Right atrium auricular region (tissue), 2 donors: ENCODE measurements at regions not wholly inside any gene's neighbourhood (a gene's known extent, or its start where the extent isn't known, plus 50 kb on each side); places are given as distances from the start of the nearest gene placed in this dataset.
A peak's percentile ranks its signal among the peaks of the same experiment; 100 is the strongest.

Source experiments
- DNase-seq: peaks from one replicate; pipeline ENCODE4 v3.0.0-alpha.2; 2019; ENCODE audit warnings: low spot score
- H3K27ac ChIP-seq, 2 donors: fragments of 200-600 bp; sonication (generic); 1 replicate in 1 of 2; 2 replicates in 1 of 2; pipeline ENCODE4 v1.5.1; 2016 to 2019
- H3K27me3 ChIP-seq, 2 donors: fragments of 200-600 bp; sonication (generic); one replicate each; pipeline versions ENCODE4 v1.5.1 to v1.6.0; 2017 to 2019
- H3K36me3 ChIP-seq: fragments of 200-600 bp; sonication (generic); one replicate; pipeline ENCODE4 v1.5.1; 2016
- H3K4me1 ChIP-seq, 2 donors: fragments of 200-600 bp; sonication (generic); one replicate each; pipeline versions ENCODE4 v1.5.1 to v1.6.0; 2017 to 2019
- H3K4me3 ChIP-seq, 2 donors: fragments of 200-600 bp; sonication (generic); 1 replicate in 1 of 2; 2 replicates in 1 of 2; pipeline ENCODE4 v1.5.1; 2017 to 2019; ENCODE audit warnings: mild to moderate bottlenecking in 1 of 2, moderate library complexity in 1 of 2
- H3K9me3 ChIP-seq, 2 donors: fragments of 200-600 bp; sonication (generic); one replicate each; pipeline ENCODE4 v1.5.1; 2019
- TF ChIP-seq, protein P1 (sequence below), 2 donors: fragments of 200-600 bp; sonication (generic); IDR thresholded peaks; one replicate each; pipeline ENCODE4 v1.5.1; 2019; ENCODE audit warnings: antibody characterized with exemption in 2 of 2

DNA sequence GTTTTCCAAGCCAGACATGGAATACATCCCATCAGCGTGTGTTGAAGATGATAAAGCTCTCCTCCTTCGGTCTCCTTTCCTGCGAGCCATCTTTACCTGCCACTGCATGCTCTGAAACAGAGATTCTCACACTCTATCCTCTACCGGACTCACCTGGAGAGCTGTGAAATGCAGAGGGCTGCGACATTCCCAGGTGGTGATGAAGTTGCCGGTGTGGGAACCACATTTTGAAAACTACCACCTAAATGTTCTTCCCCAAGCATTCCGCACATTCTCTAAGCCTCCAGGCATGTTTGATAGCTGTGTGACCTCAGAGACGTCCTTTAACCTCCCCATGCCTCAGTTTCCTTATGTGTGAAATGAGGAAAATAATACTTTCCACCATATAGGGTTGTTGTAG lies 226.2 kb upstream of the RAB6C start:
- H3K36me3 ChIP-seq = no peaks in the 10 kb centered on the region
- DNase-seq = no peak
- TF ChIP-seq, protein P1, sequence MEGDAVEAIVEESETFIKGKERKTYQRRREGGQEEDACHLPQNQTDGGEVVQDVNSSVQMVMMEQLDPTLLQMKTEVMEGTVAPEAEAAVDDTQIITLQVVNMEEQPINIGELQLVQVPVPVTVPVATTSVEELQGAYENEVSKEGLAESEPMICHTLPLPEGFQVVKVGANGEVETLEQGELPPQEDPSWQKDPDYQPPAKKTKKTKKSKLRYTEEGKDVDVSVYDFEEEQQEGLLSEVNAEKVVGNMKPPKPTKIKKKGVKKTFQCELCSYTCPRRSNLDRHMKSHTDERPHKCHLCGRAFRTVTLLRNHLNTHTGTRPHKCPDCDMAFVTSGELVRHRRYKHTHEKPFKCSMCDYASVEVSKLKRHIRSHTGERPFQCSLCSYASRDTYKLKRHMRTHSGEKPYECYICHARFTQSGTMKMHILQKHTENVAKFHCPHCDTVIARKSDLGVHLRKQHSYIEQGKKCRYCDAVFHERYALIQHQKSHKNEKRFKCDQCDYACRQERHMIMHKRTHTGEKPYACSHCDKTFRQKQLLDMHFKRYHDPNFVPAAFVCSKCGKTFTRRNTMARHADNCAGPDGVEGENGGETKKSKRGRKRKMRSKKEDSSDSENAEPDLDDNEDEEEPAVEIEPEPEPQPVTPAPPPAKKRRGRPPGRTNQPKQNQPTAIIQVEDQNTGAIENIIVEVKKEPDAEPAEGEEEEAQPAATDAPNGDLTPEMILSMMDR (IDR thresholded peaks at IDR 0.05) = no peak
- H3K4me1 ChIP-seq = no peaks in the 10 kb centered on the region
- H3K9me3 ChIP-seq = peaks cover 0 to 12% of the 10 kb centered on the region in 2 donors
- no peaks in the 10 kb centered on the region for H3K27me3 ChIP-seq
- H3K4me3 ChIP-seq = no peak overlapping the region
- H3K27ac ChIP-seq = no peak overlapping the region

DNA sequence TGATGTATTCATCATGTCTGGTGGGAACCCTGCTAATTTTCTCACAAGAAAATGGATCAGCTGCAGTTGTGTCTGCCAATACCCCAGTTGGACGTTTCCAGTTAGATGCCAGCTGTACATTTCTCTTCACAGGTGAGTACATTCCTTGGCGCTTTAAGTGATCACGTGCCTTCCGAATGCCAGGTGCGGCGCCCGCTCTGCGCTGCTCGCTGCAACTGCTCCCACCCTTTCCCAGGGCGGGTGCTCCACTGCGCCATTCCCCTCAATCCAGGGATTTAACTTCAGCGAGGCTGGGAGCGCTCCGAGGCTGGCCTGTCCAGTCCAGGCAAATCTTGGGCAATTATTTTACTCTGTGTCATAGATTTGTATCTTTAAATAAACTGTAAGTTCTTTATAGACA lies 225.0 kb upstream of the RAB6C start:
- Histone ChIP-seq H3K36me3 (no peaks in the 10 kb centered on the region), H3K9me3 (peaks cover 0 to 12% of the 10 kb centered on the region in 2 donors), H3K27ac (no peak overlapping the region), H3K27me3 (no peaks in the 10 kb centered on the region), H3K4me1 (no peaks in the 10 kb centered on the region), H3K4me3 (no peak overlapping the region)
- TF ChIP-seq, protein P1 (IDR thresholded peaks at IDR 0.05) = no peak
- DNase-seq = no peak

DNA sequence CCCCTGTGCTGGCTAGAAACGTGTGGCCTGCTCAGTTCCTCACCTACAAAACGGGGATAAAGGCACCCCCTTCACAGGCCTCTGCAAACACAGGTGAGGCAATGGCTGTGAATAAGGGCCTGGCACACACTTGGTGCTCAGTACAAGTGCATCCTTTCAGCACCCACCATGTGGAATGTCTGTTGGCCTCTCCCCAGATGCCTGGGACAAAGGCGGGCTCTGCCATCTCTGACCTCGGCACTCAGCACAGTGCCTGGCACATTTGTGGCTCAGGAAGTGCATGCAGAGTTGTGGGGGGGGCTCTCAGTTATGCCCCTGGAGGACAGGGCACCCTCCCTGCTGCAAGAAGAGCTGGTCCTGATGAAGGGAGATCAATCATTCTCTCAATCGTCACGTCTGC lies 224.6 kb upstream of the RAB6C start:
- no peaks in the 10 kb centered on the region for H3K27me3 ChIP-seq
- H3K27ac ChIP-seq = no peak overlapping the region
- H3K4me3 ChIP-seq = no peak overlapping the region
- H3K36me3 ChIP-seq = no peaks in the 10 kb centered on the region
- no peaks in the 10 kb centered on the region for H3K4me1 ChIP-seq
- no peak for DNase-seq
- TF ChIP-seq, protein P1 (IDR thresholded peaks at IDR 0.05) = no peak
- peaks cover 0 to 11% of the 10 kb centered on the region in 2 donors for H3K9me3 ChIP-seq

DNA sequence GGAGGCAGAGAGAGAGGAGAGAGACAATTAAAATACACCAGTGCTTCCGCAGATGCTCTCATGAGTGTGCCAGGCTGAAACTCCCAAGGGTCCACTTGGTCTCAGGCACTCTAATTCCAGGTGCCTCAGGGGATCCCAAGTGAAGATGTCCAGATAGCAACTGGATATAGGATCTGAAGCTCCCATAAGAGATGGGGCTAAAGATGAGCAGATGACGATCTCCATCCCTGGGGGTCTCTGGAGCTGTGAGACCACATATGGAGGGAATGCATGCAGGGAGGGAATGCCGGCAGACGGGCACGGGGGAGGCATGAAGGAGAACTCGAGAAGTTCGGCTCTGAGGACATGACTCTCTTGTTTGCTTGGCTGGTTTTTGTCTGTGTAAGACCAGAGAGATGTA lies 223.7 kb upstream of the RAB6C start:
- Histone ChIP-seq H3K4me3 (no peak overlapping the region), H3K27ac (no peak overlapping the region), H3K27me3 (no peaks in the 10 kb centered on the region), H3K36me3 (no peaks in the 10 kb centered on the region), H3K4me1 (no peaks in the 10 kb centered on the region), H3K9me3 (peaks cover 0 to 1% of the 10 kb centered on the region in 2 donors)
- no peak for DNase-seq
- TF ChIP-seq, protein P1 (IDR thresholded peaks at IDR 0.05) = no peak

DNA sequence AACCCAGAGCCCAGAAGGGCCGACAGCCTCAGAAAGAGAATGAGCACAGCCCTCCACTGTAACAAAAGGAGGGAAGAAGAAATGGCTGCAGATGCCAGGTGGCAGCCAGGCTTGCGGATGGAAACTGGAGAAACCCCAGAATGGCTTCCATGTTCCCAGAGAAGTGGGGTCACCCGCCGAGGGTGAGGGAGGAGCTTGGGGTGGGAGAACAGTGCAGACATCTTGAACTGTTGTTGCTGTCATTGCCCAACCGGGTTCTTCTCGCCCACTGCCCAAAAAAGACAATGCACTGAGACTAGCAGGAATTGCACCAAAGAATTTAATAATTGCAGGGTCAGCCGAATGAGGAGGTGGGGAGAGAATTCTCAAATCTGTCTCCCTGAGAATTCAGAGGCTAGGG lies 223.2 kb upstream of the RAB6C start:
- H3K27ac ChIP-seq = no peak overlapping the region
- no peaks in the 10 kb centered on the region for H3K27me3 ChIP-seq
- no peaks in the 10 kb centered on the region for H3K9me3 ChIP-seq
- no peak for DNase-seq
- TF ChIP-seq, protein P1 (IDR thresholded peaks at IDR 0.05) = no peak
- H3K4me3 ChIP-seq = no peak overlapping the region
- no peaks in the 10 kb centered on the region for H3K36me3 ChIP-seq
- H3K4me1 ChIP-seq = no peaks in the 10 kb centered on the region

DNA sequence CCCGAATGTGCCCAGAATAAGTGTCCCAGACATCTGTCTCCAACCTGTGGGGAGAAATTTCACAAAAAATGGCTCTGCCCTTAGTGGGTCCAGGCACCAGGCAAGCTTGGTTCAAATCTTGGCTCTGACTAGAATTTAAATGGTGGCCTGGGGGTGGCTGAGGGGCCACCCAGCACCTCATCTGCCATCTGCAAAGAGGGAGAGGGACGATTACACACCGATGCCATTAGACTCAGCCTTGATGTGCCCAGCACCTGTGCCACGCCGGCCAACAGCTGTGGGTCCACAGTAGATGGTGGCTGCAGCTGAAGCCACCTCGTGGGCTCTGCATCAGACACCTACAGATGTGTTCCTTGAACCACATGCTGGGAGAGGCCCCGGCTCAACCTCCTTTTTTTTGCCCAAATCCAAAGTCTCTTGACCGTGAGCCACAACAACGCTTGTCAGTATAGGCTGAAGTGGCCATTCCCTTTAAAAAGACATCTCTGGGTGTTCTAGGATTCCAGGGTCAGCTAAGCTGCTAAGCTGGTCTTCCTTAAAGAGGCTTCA lies 222.0 kb upstream of the RAB6C start:
- Histone ChIP-seq H3K27ac (no peak overlapping the region), H3K4me3 (no peak overlapping the region), H3K36me3 (no peaks in the 10 kb centered on the region), H3K9me3 (no peaks in the 10 kb centered on the region), H3K4me1 (no peaks in the 10 kb centered on the region), H3K27me3 (no peaks in the 10 kb centered on the region)
- DNase-seq = peak; percentile 63
- TF ChIP-seq, protein P1 (IDR thresholded peaks at IDR 0.05) = no peak
